Esophagus muscularis mucosa (tissue), 4 donors: ENCODE measurements at regions not wholly inside any gene's neighbourhood (a gene's known extent, or its start where the extent isn't known, plus 50 kb on each side); places are given as distances from the start of the nearest gene placed in this dataset.

Experiments
- EP300 ChIP-seq: sonication (generic); formaldehyde crosslinking; IDR thresholded peaks from one replicate; pipeline ENCODE4 v1.6.1; 2017; ENCODE audit warnings: antibody characterized with exemption
- POLR2A ChIP-seq: fragments of 450-650 bp; IDR thresholded peaks from one replicate; pipeline ENCODE4 v1.6.1; 2017; ENCODE audit warnings: antibody characterized with exemption, moderate library complexity, mild to moderate bottlenecking, low read depth
- POLR2AphosphoS5 ChIP-seq, 2 donors: sonication (generic); formaldehyde crosslinking; IDR thresholded peaks; one replicate each; pipeline ENCODE4 v1.6.1; 2017; ENCODE audit warnings: antibody characterized with exemption in 2 of 2
- TF ChIP-seq, protein P1 (sequence below), 3 experiments: fragments of 200-600 bp in 2 of 3; fragments of 450-650 bp in 1 of 3; sonication (generic) in 2 of 3; IDR thresholded peaks; one replicate each; pipeline ENCODE4 v1.5.1; 2017 to 2019; ENCODE audit warnings: antibody characterized with exemption in 3 of 3, mild to moderate bottlenecking in 2 of 3, moderate library complexity in 1 of 3

DNA sequence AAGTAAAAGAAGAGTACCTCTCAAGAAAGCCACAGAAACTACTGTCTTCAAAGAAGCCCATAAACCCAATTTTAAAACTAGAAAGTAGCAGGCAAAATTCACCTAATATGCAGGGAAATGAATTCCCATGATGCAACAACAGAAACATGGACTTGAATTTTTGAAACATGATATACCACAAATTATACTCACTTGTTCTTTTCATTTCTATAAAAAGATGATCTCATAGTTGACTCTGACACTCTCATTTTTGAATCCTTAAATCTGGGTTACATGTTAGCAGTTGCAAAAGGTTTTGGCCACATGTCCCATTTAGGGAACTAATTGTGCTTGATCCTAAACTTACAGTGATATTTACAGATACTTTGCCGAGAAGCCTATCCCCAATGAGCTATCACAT, 1130.8 kb downstream of the FAT4 start:
- TF ChIP-seq, protein P1, sequence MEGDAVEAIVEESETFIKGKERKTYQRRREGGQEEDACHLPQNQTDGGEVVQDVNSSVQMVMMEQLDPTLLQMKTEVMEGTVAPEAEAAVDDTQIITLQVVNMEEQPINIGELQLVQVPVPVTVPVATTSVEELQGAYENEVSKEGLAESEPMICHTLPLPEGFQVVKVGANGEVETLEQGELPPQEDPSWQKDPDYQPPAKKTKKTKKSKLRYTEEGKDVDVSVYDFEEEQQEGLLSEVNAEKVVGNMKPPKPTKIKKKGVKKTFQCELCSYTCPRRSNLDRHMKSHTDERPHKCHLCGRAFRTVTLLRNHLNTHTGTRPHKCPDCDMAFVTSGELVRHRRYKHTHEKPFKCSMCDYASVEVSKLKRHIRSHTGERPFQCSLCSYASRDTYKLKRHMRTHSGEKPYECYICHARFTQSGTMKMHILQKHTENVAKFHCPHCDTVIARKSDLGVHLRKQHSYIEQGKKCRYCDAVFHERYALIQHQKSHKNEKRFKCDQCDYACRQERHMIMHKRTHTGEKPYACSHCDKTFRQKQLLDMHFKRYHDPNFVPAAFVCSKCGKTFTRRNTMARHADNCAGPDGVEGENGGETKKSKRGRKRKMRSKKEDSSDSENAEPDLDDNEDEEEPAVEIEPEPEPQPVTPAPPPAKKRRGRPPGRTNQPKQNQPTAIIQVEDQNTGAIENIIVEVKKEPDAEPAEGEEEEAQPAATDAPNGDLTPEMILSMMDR (IDR thresholded peaks at IDR 0.05) = no peak
- TF ChIP-seq POLR2A (no peak), EP300 (no peak), POLR2AphosphoS5 (IDR thresholded peaks at IDR 0.05) (no peak)
